Lung microvascular endothelial cell (primary cell): ENCODE measurements at regions not wholly inside any gene's neighbourhood (a gene's known extent, or its start where the extent isn't known, plus 50 kb on each side); places are given as distances from the start of the nearest gene placed in this dataset.

Experiments
- DNase-seq, 2 donors: peaks; one replicate each; pipeline versions ENCODE4 v3.0.0 to v3.0.0-alpha.2; 2010; ENCODE audit warnings: low read depth in 2 of 2

GRCh38 chr5:74290634-74291241, 349.8 kb downstream of the ENC1 start:
- no peak for DNase-seq

GRCh38 chr5:74289691-74290090, 350.8 kb downstream of the ENC1 start:
- no peak for DNase-seq

GRCh38 chr5:74289238-74289637, 351.3 kb downstream of the ENC1 start:
- no peak for DNase-seq

GRCh38 chr5:74288448-74289108, 351.9 kb downstream of the ENC1 start:
- DNase-seq: peak in 1 of 2 donors; percentile 10

- DNase-seq: no peak
Measured at GRCh38 chr5:74288038-74288437, 352.5 kb downstream of the ENC1 start.

- DNase-seq: no peak
Measured at GRCh38 chr5:74286734-74287695, 353.5 kb downstream of the ENC1 start.

GRCh38 chr5:74285675-74286280, 354.8 kb downstream of the ENC1 start:
- DNase-seq: no peak

- DNase-seq: no peak
Measured at GRCh38 chr5:74282490-74282889, 358.0 kb downstream of the ENC1 start.

- no peak for DNase-seq
Measured at GRCh38 chr5:74281166-74281565, 359.4 kb downstream of the ENC1 start.

- DNase-seq: no peak
Measured at GRCh38 chr5:74280306-74280705, 360.2 kb downstream of the ENC1 start.

GRCh38 chr5:74279244-74279643, 361.3 kb downstream of the ENC1 start:
- no peak for DNase-seq

GRCh38 chr5:74277418-74277817, 363.1 kb downstream of the ENC1 start:
- DNase-seq: no peak

GRCh38 chr5:74275171-74275992, 365.1 kb downstream of the ENC1 start:
- DNase-seq: no peak

- no peak for DNase-seq
Measured at GRCh38 chr5:74274326-74274725, 366.2 kb downstream of the ENC1 start.

GRCh38 chr5:74272831-74273451, 367.6 kb downstream of the ENC1 start:
- DNase-seq: no peak

- DNase-seq: no peak
Measured at GRCh38 chr5:74272024-74272775, 368.3 kb downstream of the ENC1 start.

GRCh38 chr5:74268297-74268696, 372.2 kb downstream of the ENC1 start:
- DNase-seq: no peak

- no peak for DNase-seq
Measured at GRCh38 chr5:74266836-74267235, 373.7 kb downstream of the ENC1 start.

- no peak for DNase-seq
Measured at GRCh38 chr5:74266132-74266531, 374.4 kb downstream of the ENC1 start.
